ENCODE measurements at regions not wholly inside any gene's neighbourhood (a gene's known extent, or its start where the extent isn't known, plus 50 kb on each side); places are given as distances from the start of the nearest gene placed in this dataset.

DNA sequence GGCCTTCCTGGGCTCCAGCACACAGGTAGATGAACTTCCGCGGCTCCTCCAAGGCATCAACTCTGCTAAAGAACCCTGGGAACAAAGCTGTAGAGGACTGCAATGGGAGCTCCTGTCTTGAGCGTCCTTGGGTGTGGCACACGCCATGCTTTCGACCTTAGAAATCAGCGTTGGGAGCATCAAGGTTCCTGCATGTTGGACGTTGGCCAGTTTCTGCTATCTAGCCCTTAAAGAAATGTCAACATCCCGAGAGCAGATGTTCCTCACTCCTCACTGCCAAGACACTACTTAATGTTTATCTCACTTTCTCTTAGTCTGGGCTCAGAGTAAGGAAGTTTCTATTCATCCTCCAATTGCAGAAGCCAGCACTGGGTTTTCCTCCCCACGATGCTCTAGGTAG, 70.6 kb upstream of the MEDAG start:
- TF ChIP-seq POLR2A (IDR thresholded peaks at IDR 0.05) (no peak), CTCF (IDR thresholded peaks at IDR 0.05 in 8 of 11, conservative IDR thresholded peaks at IDR 0.05 in 3 of 11) (no peak)

Data from spleen (tissue), 7 donors.